NOMO-1 (cell line): ENCODE measurements at regions not wholly inside any gene's neighbourhood (a gene's known extent, or its start where the extent isn't known, plus 50 kb on each side); places are given as distances from the start of the nearest gene placed in this dataset.
"Not testable (repeated sequence)": the region's sequence is repeated elsewhere in the genome, so short reads cannot be mapped to it uniquely, and the experiment has no call there.

Experiments
- DNase-seq, 2 experiments: peaks; one replicate each; lab custom pipeline; 2025; ENCODE audit not compliant: unreplicated experiment in 2 of 2; lab: John Stamatoyannopoulos, UW

GRCh38 chr11:46223252-46223513, 54.3 kb upstream of the CREB3L1 start:
- DNase-seq, result no peak

GRCh38 chr11:46222490-46223251, 54.8 kb upstream of the CREB3L1 start:
- no peak for DNase-seq

GRCh38 chr11:46220313-46220712, 57.1 kb upstream of the CREB3L1 start:
- DNase-seq, result no peak

GRCh38 chr11:46216765-46217089, 60.7 kb upstream of the CREB3L1 start:
- no peak for DNase-seq

GRCh38 chr11:46216019-46216764, 61.3 kb upstream of the CREB3L1 start:
- DNase-seq, result peak; percentile 15 to 70

- no peak for DNase-seq
Observed at GRCh38 chr11:46215208-46215931, 62.1 kb upstream of the CREB3L1 start.

GRCh38 chr11:46212720-46213119, 64.7 kb upstream of the CREB3L1 start:
- peak in 1 of 2 experiments; percentile 16 for DNase-seq

- no peak for DNase-seq
Observed at GRCh38 chr11:46210856-46211255, 66.6 kb upstream of the CREB3L1 start.

GRCh38 chr11:46210133-46210636, 67.3 kb upstream of the CREB3L1 start:
- DNase-seq, result peak; percentile 93 to 96

- DNase-seq, result not testable (repeated sequence)
Observed at GRCh38 chr11:46209624-46210023, 67.8 kb upstream of the CREB3L1 start.

GRCh38 chr11:46208803-46209202, 68.7 kb upstream of the CREB3L1 start:
- DNase-seq, result no peak

- DNase-seq, result no peak
Observed at GRCh38 chr11:46207270-46207669, 70.2 kb upstream of the CREB3L1 start.

GRCh38 chr11:46204415-46204814, 73.0 kb upstream of the CREB3L1 start:
- DNase-seq, result not testable (repeated sequence)

- no peak for DNase-seq
Observed at GRCh38 chr11:46203746-46204145, 73.7 kb upstream of the CREB3L1 start.

- DNase-seq, result no peak
Observed at GRCh38 chr11:46202696-46203391, 74.6 kb upstream of the CREB3L1 start.

GRCh38 chr11:46202149-46202548, 75.3 kb upstream of the CREB3L1 start:
- DNase-seq, result no peak

- DNase-seq, result no peak
Observed at GRCh38 chr11:46200537-46201281, 76.8 kb upstream of the CREB3L1 start.

- DNase-seq, result no peak
Observed at GRCh38 chr11:46198245-46199240, 77.3 kb upstream of the PHF21A start.

GRCh38 chr11:46197421-46197820, 76.2 kb upstream of the PHF21A start:
- DNase-seq, result no peak
